Right atrium auricular region (tissue), 2 donors: ENCODE measurements at regions not wholly inside any gene's neighbourhood (a gene's known extent, or its start where the extent isn't known, plus 50 kb on each side); places are given as distances from the start of the nearest gene placed in this dataset.

Source experiments
- DNase-seq: peaks from one replicate; pipeline ENCODE4 v3.0.0-alpha.2; 2019; ENCODE audit warnings: low spot score
- H3K27ac ChIP-seq, 2 donors: fragments of 200-600 bp; sonication (generic); 1 replicate in 1 of 2; 2 replicates in 1 of 2; pipeline ENCODE4 v1.5.1; 2016 to 2019
- H3K27me3 ChIP-seq, 2 donors: fragments of 200-600 bp; sonication (generic); one replicate each; pipeline versions ENCODE4 v1.5.1 to v1.6.0; 2017 to 2019
- H3K36me3 ChIP-seq: fragments of 200-600 bp; sonication (generic); one replicate; pipeline ENCODE4 v1.5.1; 2016
- H3K4me1 ChIP-seq, 2 donors: fragments of 200-600 bp; sonication (generic); one replicate each; pipeline versions ENCODE4 v1.5.1 to v1.6.0; 2017 to 2019
- H3K4me3 ChIP-seq, 2 donors: fragments of 200-600 bp; sonication (generic); 1 replicate in 1 of 2; 2 replicates in 1 of 2; pipeline ENCODE4 v1.5.1; 2017 to 2019; ENCODE audit warnings: mild to moderate bottlenecking in 1 of 2, moderate library complexity in 1 of 2
- H3K9me3 ChIP-seq, 2 donors: fragments of 200-600 bp; sonication (generic); one replicate each; pipeline ENCODE4 v1.5.1; 2019
- CTCF ChIP-seq, 2 donors: fragments of 200-600 bp; sonication (generic); IDR thresholded peaks; one replicate each; pipeline ENCODE4 v1.5.1; 2019; ENCODE audit warnings: antibody characterized with exemption in 2 of 2

GRCh38 chr20:40634891-40635290 lies 54.1 kb downstream of the MAFB start:
- TF ChIP-seq CTCF (IDR thresholded peaks at IDR 0.05): no peak
- H3K36me3 ChIP-seq: no peaks in the 10 kb centered on the region

GRCh38 chr20:40633123-40633850 lies 55.7 kb downstream of the MAFB start:
- Histone ChIP-seq H3K27me3 (no peaks in the 10 kb centered on the region), H3K4me3 (no peak overlapping the region), H3K4me1 (no peaks in the 10 kb centered on the region), H3K27ac (no peak overlapping the region), H3K9me3 (no peaks in the 10 kb centered on the region), H3K36me3 (no peaks in the 10 kb centered on the region)
- no peak for DNase-seq
- no peak for TF ChIP-seq CTCF (IDR thresholded peaks at IDR 0.05)

More at GRCh38 chr20:40634891-40635290, 54.1 kb downstream of the MAFB start:
- no peak for DNase-seq
- H3K4me1 ChIP-seq: no peaks in the 10 kb centered on the region
- no peaks in the 10 kb centered on the region for H3K9me3 ChIP-seq
- H3K27me3 ChIP-seq: no peaks in the 10 kb centered on the region
- no peak overlapping the region for H3K27ac ChIP-seq
- H3K4me3 ChIP-seq: no peak overlapping the region

GRCh38 chr20:40632346-40632976 lies 56.6 kb downstream of the MAFB start:
- Histone ChIP-seq H3K27me3 (no peaks in the 10 kb centered on the region), H3K4me1 (no peaks in the 10 kb centered on the region), H3K27ac (no peak overlapping the region), H3K36me3 (no peaks in the 10 kb centered on the region), H3K9me3 (no peaks in the 10 kb centered on the region), H3K4me3 (no peak overlapping the region)
- DNase-seq: no peak
- TF ChIP-seq CTCF (IDR thresholded peaks at IDR 0.05): no peak

- no peaks in the 10 kb centered on the region for H3K36me3 ChIP-seq
- no peak for TF ChIP-seq CTCF (IDR thresholded peaks at IDR 0.05)
- H3K9me3 ChIP-seq: no peaks in the 10 kb centered on the region
- no peak overlapping the region for H3K4me3 ChIP-seq
- H3K4me1 ChIP-seq: no peaks in the 10 kb centered on the region
- no peaks in the 10 kb centered on the region for H3K27me3 ChIP-seq
- DNase-seq: no peak
- H3K27ac ChIP-seq: no peak overlapping the region
Measured at GRCh38 chr20:40631119-40631631, 57.9 kb downstream of the MAFB start.

- Histone ChIP-seq H3K4me3 (no peak overlapping the region), H3K9me3 (no peaks in the 10 kb centered on the region), H3K27ac (no peak overlapping the region), H3K36me3 (no peaks in the 10 kb centered on the region), H3K27me3 (no peaks in the 10 kb centered on the region), H3K4me1 (no peaks in the 10 kb centered on the region)
- DNase-seq: no peak
- TF ChIP-seq CTCF (IDR thresholded peaks at IDR 0.05): no peak
Measured at GRCh38 chr20:40630713-40631112, 58.3 kb downstream of the MAFB start.
